ENCODE measurements at regions not wholly inside any gene's neighbourhood (a gene's known extent, or its start where the extent isn't known, plus 50 kb on each side); places are given as distances from the start of the nearest gene placed in this dataset.

DNA sequence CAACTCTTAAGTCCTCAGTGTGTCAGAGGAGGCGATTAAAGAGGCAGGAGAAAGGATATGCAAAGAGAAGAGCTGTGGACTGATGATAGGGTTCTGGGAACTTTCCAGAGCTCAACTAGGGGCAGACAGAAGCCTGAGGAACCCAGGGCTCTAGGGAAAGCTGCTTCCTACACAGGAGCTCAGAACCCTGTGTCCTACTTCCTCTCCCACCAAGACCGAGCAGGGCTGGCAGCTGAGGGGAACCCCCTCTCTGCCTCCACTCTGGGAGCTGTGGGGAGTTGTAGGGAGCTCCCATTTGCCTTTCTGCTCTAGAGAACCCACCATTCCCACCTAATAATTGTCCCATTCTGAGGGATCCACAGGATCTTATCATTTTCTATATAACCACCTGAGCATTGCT lies 674.3 kb downstream of the ACTL7B start:
- TF ChIP-seq ESRRA (CRISPR knock-in tag; IDR thresholded peaks at IDR 0.05; ENCODE audit: low read depth): no peak
- TF ChIP-seq MXI1 (IDR thresholded peaks at IDR 0.05; ENCODE audit: borderline replicate concordance, low read depth, low read length): no peak
- TF ChIP-seq RFX3 (CRISPR knock-in tag; IDR thresholded peaks at IDR 0.05): no peak
- no peak for TF ChIP-seq RAD51 (IDR thresholded peaks at IDR 0.05; ENCODE audit: borderline replicate concordance)
- no peak for TF ChIP-seq POLR2AphosphoS2 (IDR thresholded peaks at IDR 0.05; ENCODE audit: low read depth, low read length)
- no peak for TF ChIP-seq SIN3B (IDR thresholded peaks at IDR 0.05; ENCODE audit: low read length)
- no peak for TF ChIP-seq POLR2A (IDR thresholded peaks at IDR 0.05; ENCODE audit: insufficient read depth in 1 of 2, low read depth in 2 of 2, low read length in 2 of 2)
- no peak for TF ChIP-seq PBX2 (CRISPR knock-in tag; IDR thresholded peaks at IDR 0.05)
- no peak for TF ChIP-seq ZBTB40 (IDR thresholded peaks at IDR 0.05)
- TF ChIP-seq ZBTB40 (CRISPR knock-in tag; IDR thresholded peaks at IDR 0.05): no peak

All from HepG2 (cell line).